Epithelial cell of prostate (primary cell): ENCODE measurements at regions not wholly inside any gene's neighbourhood (a gene's known extent, or its start where the extent isn't known, plus 50 kb on each side); places are given as distances from the start of the nearest gene placed in this dataset.
"Not testable (repeated sequence)": the region's sequence is repeated elsewhere in the genome, so short reads cannot be mapped to it uniquely, and the experiment has no call there.

Experiments used
- DNase-seq: peaks from one replicate; pipeline ENCODE4 v3.0.0-alpha.2; 2011; ENCODE audit warnings: low read depth, low spot score
- H3K27ac ChIP-seq: fragments of 450-650 bp; 2 replicates; pipeline ENCODE4 v1.5.1; 2017; ENCODE audit warnings: mild to moderate bottlenecking

DNA sequence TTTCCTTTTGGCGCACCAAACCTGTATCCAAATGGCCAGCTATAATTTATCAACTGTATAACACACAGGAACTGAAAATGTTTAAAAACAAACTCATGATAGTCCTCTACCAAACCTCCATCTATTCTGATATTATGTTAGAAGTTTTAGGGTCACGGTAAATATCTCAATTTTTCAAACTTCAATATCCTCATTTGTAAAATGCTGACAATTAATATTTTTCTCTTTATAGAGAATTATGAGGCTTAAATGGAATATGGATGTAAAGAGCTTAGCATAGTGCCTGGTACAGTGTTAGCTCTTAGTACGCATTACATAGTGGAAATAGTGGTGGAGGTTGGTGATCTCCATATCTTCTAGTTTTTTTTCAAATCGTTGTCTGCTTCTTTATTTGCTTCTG, 917.6 kb downstream of the TLE4 start:
- no peak for DNase-seq
- H3K27ac ChIP-seq, result no peak overlapping the region

GRCh38 chr9:80485420-80486250, 913.9 kb downstream of the TLE4 start:
- no peak for DNase-seq
- H3K27ac ChIP-seq, result no peak overlapping the region

- not testable (repeated sequence) for DNase-seq, H3K27ac ChIP-seq
Observed at GRCh38 chr9:80482251-80482650, 910.5 kb downstream of the TLE4 start.

GRCh38 chr9:80467632-80468031, 895.9 kb downstream of the TLE4 start:
- no peak for DNase-seq
- no peak overlapping the region for H3K27ac ChIP-seq

GRCh38 chr9:80465556-80465955, 893.8 kb downstream of the TLE4 start:
- no peak overlapping the region for H3K27ac ChIP-seq

DNA sequence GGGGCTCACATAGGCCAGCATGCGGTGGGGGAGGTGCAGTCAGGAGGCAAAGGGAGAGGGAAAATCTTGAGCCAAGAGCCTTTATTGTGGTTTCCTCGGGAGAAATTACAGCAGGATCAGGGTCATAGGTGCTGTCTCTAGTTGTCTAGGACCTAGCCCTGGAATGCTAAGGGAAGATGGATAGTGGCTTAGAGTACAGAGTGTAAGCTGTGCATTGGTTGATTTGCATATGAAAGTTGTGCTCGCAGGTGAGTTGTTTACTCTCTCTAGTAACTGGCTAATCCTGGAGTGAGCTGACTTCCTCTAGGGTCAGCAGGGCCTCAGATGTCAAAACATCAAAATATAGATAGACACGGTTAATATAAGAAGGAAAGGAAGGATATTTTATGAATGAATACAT, 877.7 kb downstream of the TLE4 start:
- H3K27ac ChIP-seq, result no peak overlapping the region
- DNase-seq, result no peak

More at GRCh38 chr9:80465556-80465955, 893.8 kb downstream of the TLE4 start:
- DNase-seq, result no peak

DNA sequence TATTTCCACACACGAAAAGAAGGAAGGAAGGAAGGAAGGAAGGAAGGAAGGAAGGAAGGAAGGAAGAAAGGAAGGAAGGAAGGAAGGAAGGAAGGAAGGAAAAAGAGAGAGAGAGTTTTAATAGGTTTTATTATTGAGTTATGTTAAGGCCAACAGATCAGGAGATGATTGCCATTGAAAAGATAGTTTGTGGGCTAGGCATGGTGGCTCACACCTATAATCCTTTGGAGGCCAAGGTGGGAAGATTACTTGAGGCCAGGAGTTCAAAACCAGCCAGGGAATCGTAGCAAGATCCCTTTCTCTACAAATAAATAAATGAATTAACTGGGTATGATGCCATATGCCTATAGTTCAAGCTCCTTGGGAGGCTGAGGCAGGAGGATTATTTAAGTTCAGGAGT, 877.2 kb downstream of the TLE4 start:
- H3K27ac ChIP-seq, result no peak overlapping the region
- no peak for DNase-seq

GRCh38 chr9:80447876-80448275, 876.1 kb downstream of the TLE4 start:
- no peak for DNase-seq
- no peak overlapping the region for H3K27ac ChIP-seq

DNA sequence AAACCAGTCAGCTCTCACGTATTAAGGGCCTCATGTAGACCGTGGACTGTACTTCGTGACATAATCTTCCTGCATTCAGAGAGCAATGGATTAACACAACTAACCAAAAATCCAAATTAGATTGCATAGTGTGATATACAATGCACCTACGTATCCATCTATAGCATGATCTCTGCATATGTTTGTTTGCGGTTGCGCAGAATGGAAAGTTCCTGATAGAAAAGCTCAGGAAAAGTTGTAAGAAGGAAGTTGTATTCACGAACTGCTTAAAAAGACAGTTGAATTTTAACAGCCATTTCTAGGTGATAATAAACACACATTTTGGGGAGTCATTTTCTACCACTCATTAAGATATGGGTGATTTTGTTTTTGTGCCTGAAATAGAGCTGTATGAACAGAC, 869.0 kb downstream of the TLE4 start:
- DNase-seq, result no peak
- H3K27ac ChIP-seq, result no peak overlapping the region

- no peak for DNase-seq
- no peak overlapping the region for H3K27ac ChIP-seq
Observed at GRCh38 chr9:80437825-80438224, 866.1 kb downstream of the TLE4 start.

GRCh38 chr9:80437091-80437640, 865.4 kb downstream of the TLE4 start:
- no peak overlapping the region for H3K27ac ChIP-seq
- DNase-seq, result no peak

- no peak for DNase-seq
- no peak overlapping the region for H3K27ac ChIP-seq
Observed at GRCh38 chr9:80435591-80435990, 863.8 kb downstream of the TLE4 start.

DNA sequence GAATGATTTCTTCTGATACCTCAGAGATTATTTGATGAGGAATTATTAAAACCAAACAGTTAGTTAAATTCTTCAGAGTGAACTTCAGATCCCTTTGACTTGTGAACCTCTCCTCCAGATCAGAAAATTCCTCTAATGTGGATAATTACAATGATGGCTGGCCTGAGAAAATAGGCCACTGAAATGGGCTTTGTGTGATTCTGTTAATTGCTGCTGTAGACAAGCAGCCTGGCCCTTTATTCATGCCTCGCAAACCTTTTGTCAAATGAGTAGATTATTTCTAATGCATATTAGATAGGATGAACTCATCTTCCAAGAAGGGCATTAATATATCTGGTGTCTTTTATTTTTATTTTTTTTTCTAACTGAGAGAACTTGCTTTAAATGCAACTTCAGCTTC, 855.2 kb downstream of the TLE4 start:
- no peak for DNase-seq

DNA sequence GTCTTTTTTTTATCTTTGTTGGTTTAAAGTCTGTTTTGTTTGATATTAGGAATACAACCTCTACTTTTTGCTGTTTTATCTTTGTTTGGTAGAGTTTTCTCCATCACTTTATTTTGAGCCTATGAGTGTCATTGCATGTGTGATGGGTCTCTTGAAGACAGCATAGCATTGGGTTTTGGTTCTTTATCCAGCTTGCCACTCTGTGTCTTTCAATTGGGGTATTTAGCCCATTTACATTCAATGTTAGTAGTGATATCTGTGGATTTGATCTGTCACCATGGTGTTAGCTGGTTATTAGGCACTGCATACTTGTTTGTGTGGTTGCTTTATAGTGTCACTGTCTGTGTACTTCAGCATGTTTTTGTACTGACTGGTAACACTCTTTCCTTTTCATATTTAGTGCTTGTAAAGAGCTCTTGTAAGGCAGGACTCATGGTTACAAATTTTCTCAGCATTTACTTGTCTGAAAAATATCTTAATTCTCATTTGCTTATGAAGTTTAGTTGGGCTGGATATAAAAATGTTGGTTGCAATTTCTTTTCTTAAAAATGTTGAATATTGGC, 845.5 kb downstream of the TLE4 start:
- DNase-seq, result no peak
- H3K27ac ChIP-seq, result no peak overlapping the region

More for the DNA sequence above, 855.2 kb downstream of the TLE4 start:
- H3K27ac ChIP-seq, result no peak overlapping the region

GRCh38 chr9:80410106-80410505, 838.3 kb downstream of the TLE4 start:
- DNase-seq, result no peak
- H3K27ac ChIP-seq, result no peak overlapping the region

GRCh38 chr9:80407220-80407619, 835.5 kb downstream of the TLE4 start:
- DNase-seq, result no peak
- no peak overlapping the region for H3K27ac ChIP-seq

- H3K27ac ChIP-seq, result no peak overlapping the region
- DNase-seq, result no peak
Observed at GRCh38 chr9:80401243-80401642, 829.5 kb downstream of the TLE4 start.

DNA sequence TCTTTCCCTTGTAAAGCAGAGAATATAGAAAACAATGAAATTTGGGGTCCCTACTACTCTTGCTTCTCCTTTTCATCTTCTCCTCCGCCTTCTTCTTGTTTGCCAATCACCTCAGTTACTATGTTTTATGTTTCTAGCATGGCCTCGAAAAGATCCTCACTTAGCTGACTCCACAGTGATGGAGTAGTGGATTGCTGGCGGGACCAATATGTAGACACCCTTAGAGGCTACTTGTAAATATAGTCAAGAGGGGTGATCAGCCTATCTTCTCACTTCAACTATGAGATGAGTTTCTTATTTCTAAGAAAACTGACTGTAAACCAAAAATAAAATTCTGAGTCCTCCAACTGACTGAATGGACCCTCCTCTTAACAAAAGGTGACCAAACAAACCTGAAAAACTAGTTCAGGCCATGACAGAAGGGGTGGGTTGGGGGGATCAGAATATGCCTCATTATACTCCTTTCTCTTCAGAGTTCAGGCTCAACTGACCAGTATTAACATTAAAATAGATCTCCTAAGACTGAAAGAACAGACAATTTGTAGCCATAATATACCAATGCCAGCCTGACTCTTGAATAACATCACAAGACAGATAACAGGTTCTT, 829.0 kb downstream of the TLE4 start:
- no peak overlapping the region for H3K27ac ChIP-seq
- DNase-seq, result no peak

DNA sequence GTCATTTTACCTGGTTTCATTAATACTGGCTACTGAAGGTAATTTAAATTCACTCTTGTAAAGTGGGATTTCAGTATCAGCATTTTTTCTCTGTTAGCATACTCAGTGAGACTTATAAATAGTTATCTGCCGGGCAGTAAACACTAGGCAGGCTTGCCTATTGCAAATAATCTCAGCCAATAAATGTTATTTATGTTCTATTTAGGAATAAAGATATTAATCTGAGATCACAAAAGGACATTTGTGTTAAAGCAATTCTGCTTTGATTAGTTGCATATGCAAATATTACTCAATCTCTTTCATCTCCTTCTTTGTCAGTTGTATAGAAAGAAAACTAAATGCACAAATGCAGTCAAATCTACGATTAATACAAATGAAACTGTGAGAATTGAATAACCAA, 827.8 kb downstream of the TLE4 start:
- no peak overlapping the region for H3K27ac ChIP-seq

DNA sequence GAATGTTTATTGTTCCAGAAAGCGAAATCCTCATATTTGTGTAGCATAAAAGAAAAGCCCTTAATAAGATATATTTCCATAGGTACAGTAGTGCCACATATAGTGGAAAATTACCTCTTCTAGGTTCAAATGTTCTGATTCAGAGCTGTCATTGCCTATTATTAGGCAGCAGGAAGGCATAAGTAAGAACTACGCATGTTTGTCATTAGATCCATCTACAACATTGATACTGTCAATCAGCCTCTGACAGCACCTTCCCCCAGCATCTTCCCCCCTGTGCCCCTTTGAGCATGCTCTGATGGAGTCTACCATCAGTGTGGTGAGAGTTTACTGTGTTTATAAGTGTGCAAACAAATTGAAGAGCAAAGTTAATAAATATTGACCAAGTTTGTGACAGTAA, 816.1 kb downstream of the TLE4 start:
- DNase-seq, result no peak
- no peak overlapping the region for H3K27ac ChIP-seq

More for the DNA sequence above, 827.8 kb downstream of the TLE4 start:
- no peak for DNase-seq

DNA sequence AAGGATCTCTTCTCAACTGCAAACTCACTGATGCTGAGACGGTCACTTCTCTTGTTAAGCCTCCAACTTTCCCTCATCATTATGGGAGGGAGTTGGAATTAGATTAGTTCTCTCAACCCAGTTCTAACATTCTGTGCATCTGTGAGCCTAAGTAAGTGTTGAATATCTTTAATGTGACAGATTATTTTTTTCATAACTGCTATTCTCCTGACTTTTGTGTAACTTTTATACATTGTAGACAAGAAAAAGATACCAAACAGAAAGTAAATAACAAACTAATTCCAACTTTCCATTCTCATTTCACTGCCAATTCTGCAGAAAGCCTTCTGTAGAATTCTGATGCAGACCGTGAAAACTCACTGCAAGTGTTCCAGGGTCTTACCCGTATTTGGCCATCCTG, 813.5 kb downstream of the TLE4 start:
- H3K27ac ChIP-seq, result no peak overlapping the region
- no peak for DNase-seq
